Hepatocyte (in vitro differentiated cells): ENCODE measurements at regions not wholly inside any gene's neighbourhood (a gene's known extent, or its start where the extent isn't known, plus 50 kb on each side); places are given as distances from the start of the nearest gene placed in this dataset.

Experiments used
- EZH2 ChIP-seq: fragments of 200-600 bp; sonication (generic); IDR thresholded peaks from 2 replicates; pipeline ENCODE4 v1.6.1; 2016; ENCODE audit warnings: antibody characterized with exemption, mild to moderate bottlenecking, borderline replicate concordance
- EZH2phosphoT487 ChIP-seq: fragments of 200-600 bp; sonication (generic); IDR thresholded peaks from one replicate; pipeline ENCODE4 v1.6.1; 2018; ENCODE audit warnings: antibody characterized with exemption, mild to moderate bottlenecking, low read depth, moderate library complexity; ENCODE audit not compliant: unreplicated experiment, severe bottlenecking
- TF ChIP-seq, protein P1 (sequence below): fragments of 200-600 bp; sonication (generic); IDR thresholded peaks from 2 replicates; pipeline ENCODE4 v1.5.1; 2016; ENCODE audit warnings: antibody characterized with exemption, mild to moderate bottlenecking; ENCODE audit not compliant: poor library complexity

DNA sequence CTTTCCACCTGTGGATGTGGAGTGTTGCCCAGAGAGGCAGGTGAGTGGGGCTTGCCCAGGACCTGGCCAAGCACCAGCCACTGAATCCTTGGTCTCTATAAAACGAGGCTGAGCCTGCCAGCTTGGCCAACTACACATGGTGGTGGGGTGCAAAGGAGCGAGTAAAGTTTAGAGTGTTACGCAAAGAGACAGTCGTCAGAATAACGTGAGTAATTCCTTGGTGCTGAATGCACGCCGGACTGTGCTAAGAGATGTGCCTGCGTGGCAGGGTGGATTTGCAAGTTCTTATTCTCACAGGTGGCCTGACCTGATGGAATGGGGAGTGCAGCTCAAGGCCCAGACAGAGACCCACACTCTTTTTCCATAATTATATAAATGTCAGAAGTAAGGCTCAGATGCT lies 88.6 kb upstream of the B3GAT1 start:
- TF ChIP-seq, protein P1, sequence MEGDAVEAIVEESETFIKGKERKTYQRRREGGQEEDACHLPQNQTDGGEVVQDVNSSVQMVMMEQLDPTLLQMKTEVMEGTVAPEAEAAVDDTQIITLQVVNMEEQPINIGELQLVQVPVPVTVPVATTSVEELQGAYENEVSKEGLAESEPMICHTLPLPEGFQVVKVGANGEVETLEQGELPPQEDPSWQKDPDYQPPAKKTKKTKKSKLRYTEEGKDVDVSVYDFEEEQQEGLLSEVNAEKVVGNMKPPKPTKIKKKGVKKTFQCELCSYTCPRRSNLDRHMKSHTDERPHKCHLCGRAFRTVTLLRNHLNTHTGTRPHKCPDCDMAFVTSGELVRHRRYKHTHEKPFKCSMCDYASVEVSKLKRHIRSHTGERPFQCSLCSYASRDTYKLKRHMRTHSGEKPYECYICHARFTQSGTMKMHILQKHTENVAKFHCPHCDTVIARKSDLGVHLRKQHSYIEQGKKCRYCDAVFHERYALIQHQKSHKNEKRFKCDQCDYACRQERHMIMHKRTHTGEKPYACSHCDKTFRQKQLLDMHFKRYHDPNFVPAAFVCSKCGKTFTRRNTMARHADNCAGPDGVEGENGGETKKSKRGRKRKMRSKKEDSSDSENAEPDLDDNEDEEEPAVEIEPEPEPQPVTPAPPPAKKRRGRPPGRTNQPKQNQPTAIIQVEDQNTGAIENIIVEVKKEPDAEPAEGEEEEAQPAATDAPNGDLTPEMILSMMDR, result no peak
- TF ChIP-seq EZH2 (no peak), EZH2phosphoT487 (no peak)
